K562 (cell line): ENCODE measurements at regions not wholly inside any gene's neighbourhood (a gene's known extent, or its start where the extent isn't known, plus 50 kb on each side); places are given as distances from the start of the nearest gene placed in this dataset.

Experiments
- ATAC-seq: fragments of 200-7000 bp; cut with Tn5 transposase; 3 replicates; pipeline ENCODE4 v1.9.1; 2020; ENCODE audit warnings: moderate library complexity
- BruUV-seq: library from RNA; stranded (reverse); fragments of 400-500 nt; replicated peaks from 2 replicates; lab custom pipeline; 2021; lab: Mats Ljungman, UMichigan
- CTCF ChIA-PET: fragments of 300-600 bp; formaldehyde crosslinking; extraction: SDS; loops from one replicate; lab custom pipeline; 2021; ENCODE audit warnings: low intra/inter-chr PET ratio; lab: Yijun Ruan, JAX
- POLR2A ChIA-PET: fragments of 300-600, 350-650 bp; sonication (Branson Sonifier 250); formaldehyde crosslinking; extraction: SDS; loops from one replicate; lab custom pipeline; 2021; ENCODE audit warnings: antibody characterized with exemption, inconsistent platforms; lab: Yijun Ruan, JAX
- DNase-seq, 4 experiments: peaks; one replicate each; pipeline versions ENCODE4 v3.0.0 to v3.0.0-alpha.2; 2011 to 2018; ENCODE audit warnings: low spot score in 3 of 4, mixed read lengths in 3 of 4; ENCODE audit errors: extremely low read depth in 1 of 4
- FAIRE-seq: peaks from 2 replicates; lab custom pipeline; 2011; peaks lifted over from hg19 to GRCh38; lab: Jason Lieb, UNC
- H2AFZ ChIP-seq: 2 replicates; pipeline ENCODE4 v1.6.0; 2011; ENCODE audit warnings: low read depth, low read length, control low read depth, inconsistent platforms
- H3K27ac ChIP-seq: fragments of 200-600 bp; 3 replicates; pipeline ENCODE4 v1.8.0; 2011; ENCODE audit warnings: low read depth, mild to moderate bottlenecking, control low read depth, inconsistent platforms, low read length, moderate library complexity, mixed read lengths; ENCODE audit errors: extremely low read depth
- H3K27me3 ChIP-seq, 2 experiments: fragments of 300-600 bp in 1 of 2; 2 replicates in 1 of 2; 3 replicates in 1 of 2; pipeline versions ENCODE4 v1.6.0 to v1.8.0; 2011; ENCODE audit warnings: inconsistent platforms in 2 of 2, low read length in 2 of 2, mild to moderate bottlenecking in 1 of 2, mixed read lengths in 1 of 2, moderate library complexity in 1 of 2; ENCODE audit not compliant: control insufficient read depth in 2 of 2, insufficient read depth in 2 of 2
- H3K36me3 ChIP-seq: fragments of 300-600 bp; 3 replicates; pipeline ENCODE4 v1.8.0; 2011; ENCODE audit warnings: mild to moderate bottlenecking, low read length, inconsistent platforms; ENCODE audit not compliant: control insufficient read depth, insufficient read depth
- H3K4me1 ChIP-seq, 2 experiments: fragments of 200-600 bp in 1 of 2; replicated peaks in 1 of 2; 2 replicates in 1 of 2; 3 replicates in 1 of 2; pipeline versions ENCODE4 v1.5.1 to v1.8.0; 2011; ENCODE audit warnings: inconsistent platforms in 2 of 2, low read length in 2 of 2, mild to moderate bottlenecking in 1 of 2, mixed read lengths in 1 of 2, moderate library complexity in 1 of 2; ENCODE audit not compliant: control insufficient read depth in 2 of 2, insufficient read depth in 2 of 2
- H3K4me2 ChIP-seq: 2 replicates; pipeline ENCODE4 v1.6.1; 2011; ENCODE audit warnings: low read length, control low read depth, inconsistent platforms, mixed read lengths; ENCODE audit not compliant: insufficient read depth
- H3K4me3 ChIP-seq: fragments of 200-600 bp; sonication (generic), shearing (Covaris generic); 2 replicates; pipeline ENCODE4 v1.5.1; 2016; ENCODE audit warnings: control low read depth, inconsistent platforms
- H3K79me2 ChIP-seq: fragments of 200-600 bp; 3 replicates; pipeline ENCODE4 v1.8.0; 2011; ENCODE audit warnings: low read length, inconsistent platforms; ENCODE audit not compliant: control insufficient read depth, insufficient read depth
- H3K9ac ChIP-seq, 2 experiments: 2 replicates each; pipeline versions ENCODE4 v1.6.0 to v1.6.1; 2011; ENCODE audit warnings: low read depth in 2 of 2, low read length in 2 of 2, control low read depth in 1 of 2, inconsistent platforms in 1 of 2, mild to moderate bottlenecking in 1 of 2, mixed read lengths in 1 of 2; ENCODE audit not compliant: insufficient read depth in 1 of 2
- H3K9me1 ChIP-seq: one replicate; pipeline ENCODE4 v1.6.0; 2011; ENCODE audit warnings: inconsistent platforms, mild to moderate bottlenecking, low read length, moderate library complexity; ENCODE audit not compliant: control insufficient read depth, insufficient read depth
- H3K9me3 ChIP-seq: replicated peaks from 2 replicates; pipeline ENCODE4 v1.5.1; 2011; ENCODE audit warnings: low read depth, low read length, inconsistent platforms; ENCODE audit not compliant: control insufficient read depth, insufficient read depth
- H4K20me1 ChIP-seq: replicated peaks from 2 replicates; pipeline ENCODE4 v1.6.1; 2011; ENCODE audit warnings: low read length, inconsistent platforms, mixed read lengths; ENCODE audit not compliant: control insufficient read depth, insufficient read depth
- FOXK2 ChIP-seq, 2 experiments: fragments of 450-650 bp; IDR thresholded peaks in 1 of 2; conservative IDR thresholded peaks in 1 of 2; 2 replicates each; pipeline ENCODE4 v1.6.1; 2016; ENCODE audit warnings: low read depth in 2 of 2, mild to moderate bottlenecking in 1 of 2
- LARP7 ChIP-seq: fragments of 450-650 bp; IDR thresholded peaks from 2 replicates; pipeline ENCODE4 v1.6.1; 2016
- MCM7 ChIP-seq, 2 experiments: fragments of 450-650 bp; IDR thresholded peaks; 2 replicates each; pipeline ENCODE4 v1.6.1; 2016 to 2018
- OTX1 ChIP-seq: fragments of 450-650 bp; formaldehyde crosslinking; IDR thresholded peaks from 2 replicates; pipeline ENCODE4 v1.4.0; 2022; ENCODE audit warnings: mild to moderate bottlenecking
- ZBTB17 ChIP-seq: fragments of 450-650 bp; formaldehyde crosslinking; IDR thresholded peaks from 2 replicates; pipeline ENCODE4 v1.4.0; 2020; ENCODE audit warnings: mild to moderate bottlenecking
- ZNF24 ChIP-seq: fragments of 450-650 bp; IDR thresholded peaks from 2 replicates; pipeline ENCODE4 v1.6.1; 2016
- ZNF696 ChIP-seq: fragments of 250-450 bp; sonication (Bioruptor Pico); conservative IDR thresholded peaks from 2 replicates; pipeline ENCODE4 v1.4.0; 2020; ENCODE audit warnings: mild to moderate bottlenecking, moderate library complexity
- WGBS: fragments of 100-300 bp; shearing (Covaris generic); methylation state at CpG from one replicate; pipeline ENCODE4 v1.1.6; 2016; ENCODE audit warnings: low coverage, mixed read lengths; ENCODE audit not compliant: insufficient coverage; ENCODE audit errors: missing lambda C conversion rate; 5-methylcytosine and 5-hydroxymethylcytosine counted together
- in situ Hi-C: fragments of 300-500 bp; cut with MboI; formaldehyde crosslinking; loops from 4 replicates; pipeline ENCODE4 v1.15.0; 2018; ENCODE audit warnings: inconsistent platforms, mixed read lengths
- intact Hi-C: fragments of 100-400 bp; cut with micrococcal nuclease; formaldehyde crosslinking; loops from 2 replicates; pipeline ENCODE4 v1.14.2; 2022

- H3K4me1 ChIP-seq: no peaks in the 10 kb centered on the region
- BruUV-seq: no TSS peak
- CTCF ChIA-PET: no interaction called here
- no peaks in the 10 kb centered on the region; a peak in 2 of 5 replicates for H3K27me3 ChIP-seq
- H3K4me2 ChIP-seq: no peak overlapping the region
- H4K20me1 ChIP-seq: no peaks in the 10 kb centered on the region
- no peaks in the 10 kb centered on the region for H3K9me3 ChIP-seq
- TF ChIP-seq MCM7 (IDR thresholded peaks at IDR 0.05) (no peak), FOXK2 (conservative IDR thresholded peaks at IDR 0.05 in 1 of 2, IDR thresholded peaks at IDR 0.05 in 1 of 2; ENCODE audit: low read depth in 2 of 2) (no peak), ZBTB17 (CRISPR knock-in tag) (no peak)
- no peaks in the 10 kb centered on the region for H3K79me2 ChIP-seq
- no peak overlapping the region for H3K9ac ChIP-seq
- DNase-seq (no peak), FAIRE-seq (no peak), ATAC-seq (no peak)
- under 1% methylated on average over 9 of the region's 9 CpGs for WGBS
- POLR2A ChIA-PET: no interaction called here
- in situ Hi-C loops (no loop called here), intact Hi-C loops (no loop called here)
- H3K9me1 ChIP-seq: no peaks in the 10 kb centered on the region
- no peak overlapping the region for H3K27ac ChIP-seq
- no peak overlapping the region for H2AFZ ChIP-seq
- H3K36me3 ChIP-seq: no peaks in the 10 kb centered on the region
- no peak overlapping the region for H3K4me3 ChIP-seq
Observed at GRCh38 chr12:105748806-105749600, 389.8 kb downstream of the NUAK1 start.

- CTCF ChIA-PET: no interaction called here
- intact Hi-C loops: no loop called here
- no peaks in the 10 kb centered on the region for H3K79me2 ChIP-seq
- no peak for FAIRE-seq
- no peak overlapping the region for H3K4me2 ChIP-seq
- no peak overlapping the region for H2AFZ ChIP-seq
- POLR2A ChIA-PET: no interaction called here
- no peak overlapping the region for H3K4me3 ChIP-seq
- H3K9me3 ChIP-seq: no peaks in the 10 kb centered on the region
- BruUV-seq: no TSS peak
- no peak overlapping the region for H3K9ac ChIP-seq
- no peaks in the 10 kb centered on the region for H3K36me3 ChIP-seq
- no peaks in the 10 kb centered on the region for H3K9me1 ChIP-seq
- no peak for DNase-seq
- no peak for ATAC-seq
- no peaks in the 10 kb centered on the region for H4K20me1 ChIP-seq
- H3K27me3 ChIP-seq: peaks cover 0 to 7% of the 10 kb centered on the region in 2 experiments; a peak in 2 of 5 replicates
- 2% methylated on average over 2 of the region's 2 CpGs for WGBS
- H3K4me1 ChIP-seq: no peaks in the 10 kb centered on the region
- in situ Hi-C loops: no loop called here
- TF ChIP-seq OTX1 (CRISPR knock-in tag): no peak
- TF ChIP-seq LARP7: no peak
- TF ChIP-seq ZNF696 (CRISPR knock-in tag): no peak
- no peak for TF ChIP-seq ZNF24
- H3K27ac ChIP-seq: no peak overlapping the region
Observed at GRCh38 chr12:105750096-105750495, 388.7 kb downstream of the NUAK1 start.
